DND-41 (cell line): ENCODE measurements at regions not wholly inside any gene's neighbourhood (a gene's known extent, or its start where the extent isn't known, plus 50 kb on each side); places are given as distances from the start of the nearest gene placed in this dataset.

Experiments used
- CTCF ChIP-seq: IDR thresholded peaks from 2 replicates; pipeline ENCODE4 v1.5.1; 2012; ENCODE audit warnings: borderline replicate concordance, low read length, moderate library complexity, mild to moderate bottlenecking; ENCODE audit not compliant: poor library complexity, severe bottlenecking; ENCODE audit errors: extremely low read depth
- EZH2 ChIP-seq: IDR thresholded peaks from 3 replicates; pipeline ENCODE4 v1.6.1; 2012; ENCODE audit warnings: borderline replicate concordance, low read depth, mild to moderate bottlenecking, moderate library complexity, low read length, inconsistent platforms; ENCODE audit not compliant: severe bottlenecking

GRCh38 chrX:85444613-85445012, 65.1 kb upstream of the POF1B start:
- TF ChIP-seq CTCF, result no peak
- no peak for TF ChIP-seq EZH2
